ENCODE measurements at regions not wholly inside any gene's neighbourhood (a gene's known extent, or its start where the extent isn't known, plus 50 kb on each side); places are given as distances from the start of the nearest gene placed in this dataset.

DNA sequence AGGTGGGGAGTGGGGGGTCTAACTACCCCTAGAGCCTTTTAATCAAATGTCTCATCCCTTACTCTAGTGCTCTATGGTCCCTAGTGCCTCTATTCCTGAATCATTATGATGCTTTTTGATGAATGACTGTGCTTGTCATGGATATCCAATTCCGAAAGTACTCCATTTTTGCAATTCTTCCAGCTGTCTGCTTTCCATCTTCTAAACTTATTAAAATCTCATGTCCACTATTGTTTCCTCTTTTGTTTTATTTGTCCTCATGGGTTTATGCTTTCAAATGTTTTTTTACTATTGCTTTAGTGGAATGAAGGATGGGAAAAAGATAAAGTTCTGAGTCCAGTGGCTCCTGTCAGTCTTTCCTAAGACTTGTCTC, 77.2 kb upstream of the KCNMB2 start:
- no peak for DNase-seq
- WGBS, 4 donors: 70 to 80% (median 73%) methylated on average over 1 of the region's 1 CpG
- TF ChIP-seq POLR2A (IDR thresholded peaks at IDR 0.05): no peak
- TF ChIP-seq, protein P1, sequence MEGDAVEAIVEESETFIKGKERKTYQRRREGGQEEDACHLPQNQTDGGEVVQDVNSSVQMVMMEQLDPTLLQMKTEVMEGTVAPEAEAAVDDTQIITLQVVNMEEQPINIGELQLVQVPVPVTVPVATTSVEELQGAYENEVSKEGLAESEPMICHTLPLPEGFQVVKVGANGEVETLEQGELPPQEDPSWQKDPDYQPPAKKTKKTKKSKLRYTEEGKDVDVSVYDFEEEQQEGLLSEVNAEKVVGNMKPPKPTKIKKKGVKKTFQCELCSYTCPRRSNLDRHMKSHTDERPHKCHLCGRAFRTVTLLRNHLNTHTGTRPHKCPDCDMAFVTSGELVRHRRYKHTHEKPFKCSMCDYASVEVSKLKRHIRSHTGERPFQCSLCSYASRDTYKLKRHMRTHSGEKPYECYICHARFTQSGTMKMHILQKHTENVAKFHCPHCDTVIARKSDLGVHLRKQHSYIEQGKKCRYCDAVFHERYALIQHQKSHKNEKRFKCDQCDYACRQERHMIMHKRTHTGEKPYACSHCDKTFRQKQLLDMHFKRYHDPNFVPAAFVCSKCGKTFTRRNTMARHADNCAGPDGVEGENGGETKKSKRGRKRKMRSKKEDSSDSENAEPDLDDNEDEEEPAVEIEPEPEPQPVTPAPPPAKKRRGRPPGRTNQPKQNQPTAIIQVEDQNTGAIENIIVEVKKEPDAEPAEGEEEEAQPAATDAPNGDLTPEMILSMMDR (IDR thresholded peaks at IDR 0.05): no peak
- Histone ChIP-seq H3K27me3 (no peaks in the 10 kb centered on the region), H3K9me3 (replicated peaks in 1 of 3) (no peaks in the 10 kb centered on the region), H3K36me3 (replicated peaks in 1 of 2) (no peaks in the 10 kb centered on the region), H3K4me1 (replicated peaks in 1 of 2) (no peaks in the 10 kb centered on the region), H3K27ac (no peak overlapping the region), H3K4me3 (no peak overlapping the region)
- intact Hi-C loops (cut with DNase I): no loop called here

GRCh38 chr3:178465260-178466180, 70.7 kb upstream of the KCNMB2 start:
- TF ChIP-seq, protein P1 (IDR thresholded peaks at IDR 0.05): no peak
- TF ChIP-seq POLR2A (IDR thresholded peaks at IDR 0.05): no peak

DNA sequence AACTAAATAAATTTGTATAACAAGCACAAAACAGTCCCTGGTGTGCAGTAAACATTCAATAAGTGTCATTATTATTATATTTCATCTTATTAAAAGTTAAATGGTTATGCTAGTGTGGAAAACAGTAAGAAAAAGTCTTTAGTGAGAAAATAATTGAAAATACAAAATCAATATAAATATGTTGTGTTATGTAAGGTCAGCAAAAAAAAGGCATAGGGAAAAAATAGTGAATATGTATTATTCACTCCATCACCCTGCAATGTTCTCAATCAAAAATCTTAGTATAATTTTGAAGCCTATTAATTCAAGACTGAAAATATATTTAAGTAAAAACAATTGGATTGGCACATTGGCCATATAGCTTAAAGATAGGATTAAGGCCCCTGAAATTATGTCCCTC, 63.3 kb upstream of the KCNMB2 start:
- H3K4me1 ChIP-seq (replicated peaks in 1 of 2): no peaks in the 10 kb centered on the region
- no peak for TF ChIP-seq POLR2A (IDR thresholded peaks at IDR 0.05)
- TF ChIP-seq, protein P1 (IDR thresholded peaks at IDR 0.05): no peak
- no peaks in the 10 kb centered on the region for H3K36me3 ChIP-seq (replicated peaks in 1 of 2)
- DNase-seq: no peak
- no peaks in the 10 kb centered on the region for H3K27me3 ChIP-seq
- no peak overlapping the region for H3K27ac ChIP-seq
- H3K9me3 ChIP-seq (replicated peaks in 1 of 3): no peaks in the 10 kb centered on the region
- no peak overlapping the region for H3K4me3 ChIP-seq
- intact Hi-C loops (cut with DNase I): no loop called here

More at GRCh38 chr3:178465260-178466180, 70.7 kb upstream of the KCNMB2 start:
- WGBS, 4 donors: 35 to 74% (median 69%) methylated on average over 2 of the region's 2 CpGs
- intact Hi-C loops (cut with DNase I): no loop called here
- Histone ChIP-seq H3K4me1 (replicated peaks in 1 of 2) (no peaks in the 10 kb centered on the region), H3K9me3 (replicated peaks in 1 of 3) (no peaks in the 10 kb centered on the region), H3K27ac (no peak overlapping the region), H3K4me3 (no peak overlapping the region), H3K27me3 (no peaks in the 10 kb centered on the region), H3K36me3 (replicated peaks in 1 of 2) (no peaks in the 10 kb centered on the region)
- no peak for DNase-seq

DNA sequence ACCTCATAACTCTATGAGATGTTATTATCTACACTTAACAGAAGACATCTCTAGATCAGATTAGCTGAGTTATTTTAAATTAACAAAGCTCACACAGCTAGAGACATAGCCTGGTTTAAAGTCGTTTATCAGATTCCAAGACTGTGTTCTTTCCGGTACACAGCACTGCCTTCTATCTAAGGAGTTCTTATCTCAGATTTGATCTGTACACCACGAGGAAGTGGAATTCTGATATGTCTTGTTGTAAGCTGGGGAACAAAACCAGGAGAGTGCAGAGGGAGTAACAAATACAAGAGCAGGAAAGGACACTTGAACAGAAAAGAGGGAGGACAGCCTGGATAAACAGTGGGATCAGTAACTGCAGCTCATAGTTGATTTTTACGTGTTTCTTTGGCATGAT, 61.7 kb upstream of the KCNMB2 start:
- Histone ChIP-seq H3K27me3 (no peaks in the 10 kb centered on the region), H3K4me1 (replicated peaks in 1 of 2) (no peaks in the 10 kb centered on the region), H3K9me3 (replicated peaks in 1 of 3) (no peaks in the 10 kb centered on the region), H3K4me3 (no peak overlapping the region), H3K36me3 (replicated peaks in 1 of 2) (no peaks in the 10 kb centered on the region), H3K27ac (no peak overlapping the region)
- WGBS, 4 donors: 24 to 27% (median 26%) methylated on average over 4 of the region's 4 CpGs
- DNase-seq: no peak
- no peak for TF ChIP-seq POLR2A (IDR thresholded peaks at IDR 0.05)
- TF ChIP-seq, protein P1 (IDR thresholded peaks at IDR 0.05): no peak
- intact Hi-C loops (cut with DNase I): no loop called here

Measured in adrenal gland (tissue), 9 donors.